ENCODE measurements at regions not wholly inside any gene's neighbourhood (a gene's known extent, or its start where the extent isn't known, plus 50 kb on each side); places are given as distances from the start of the nearest gene placed in this dataset.

DNA sequence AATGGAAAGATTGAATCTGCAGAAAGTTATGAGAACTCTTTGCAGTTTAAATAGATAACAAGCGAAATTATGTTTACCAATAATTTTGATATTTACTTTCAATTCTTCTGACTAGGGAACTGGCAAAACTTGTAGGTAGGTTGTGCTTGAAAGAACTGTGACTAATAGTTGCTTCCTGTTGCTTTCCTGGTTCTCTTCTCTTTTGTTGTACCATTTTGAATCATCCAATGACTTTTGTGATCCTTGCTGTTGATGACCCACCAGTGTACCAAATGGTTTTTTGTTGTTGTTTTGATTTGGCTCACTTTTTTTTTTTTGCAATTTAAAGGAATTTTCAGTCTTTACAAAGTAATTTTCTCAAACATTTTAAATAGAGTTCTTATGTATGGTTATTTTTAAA is 64.9 kb upstream of the DCBLD2 start:
- DNase-seq (ENCODE audit: low read depth), result no peak

DNA sequence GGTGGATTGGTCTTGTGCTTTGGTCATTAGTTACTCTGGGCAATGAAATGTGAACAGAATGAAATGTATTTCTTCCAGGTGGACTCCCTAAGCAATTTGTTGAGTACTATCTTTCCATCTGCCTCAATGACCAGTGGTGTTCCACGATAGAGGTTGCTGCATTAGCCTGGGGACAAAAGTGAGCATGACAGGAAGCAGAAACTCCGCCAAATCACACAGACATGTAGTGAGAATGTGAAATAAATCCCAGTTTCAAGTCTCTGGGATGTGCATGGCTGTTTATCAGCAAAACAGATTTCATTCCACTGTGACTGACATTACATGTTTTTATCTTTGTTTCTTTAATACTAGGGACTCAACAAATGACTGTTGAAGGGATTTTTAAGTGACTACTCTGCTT is 63.3 kb upstream of the DCBLD2 start:
- DNase-seq (ENCODE audit: low read depth), result no peak

DNA sequence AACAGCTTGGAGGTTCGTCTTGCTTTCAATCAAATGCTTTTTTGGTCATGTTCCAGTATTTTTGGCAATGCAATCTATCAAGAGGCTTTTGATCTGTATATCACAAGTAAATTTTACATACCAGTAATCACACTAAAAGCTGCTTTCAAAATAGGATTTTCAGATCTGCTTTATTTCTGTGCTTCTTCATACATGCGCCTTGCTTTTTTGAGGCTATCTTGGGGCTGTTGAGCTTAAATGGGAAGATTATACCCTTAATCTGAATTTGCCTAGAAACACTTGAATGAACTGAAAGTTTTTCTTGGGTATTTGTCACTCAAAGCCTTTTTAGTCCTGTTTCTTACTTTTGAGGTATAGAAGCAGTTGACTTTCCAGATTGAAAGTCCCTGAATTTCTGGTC is 62.1 kb upstream of the DCBLD2 start:
- DNase-seq (ENCODE audit: low read depth), result no peak

DNA sequence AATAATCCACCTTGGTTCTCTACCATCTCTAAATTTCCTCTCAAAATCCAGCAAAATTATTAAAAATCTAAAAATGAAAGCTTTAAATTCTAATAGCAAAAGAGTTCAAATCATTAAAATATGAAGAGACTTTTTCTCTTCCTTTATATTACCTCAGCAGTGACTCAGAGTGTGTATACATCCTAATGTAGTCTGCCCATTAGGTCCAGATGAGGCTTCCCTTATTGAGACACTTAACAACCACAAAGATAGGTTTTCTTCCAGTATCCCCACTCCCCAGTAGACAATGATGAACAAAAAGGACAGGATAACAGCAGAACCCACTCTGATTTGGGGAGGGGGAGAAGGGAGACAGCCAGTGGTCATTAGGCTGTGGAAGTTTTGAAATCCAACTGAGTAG is 61.5 kb upstream of the DCBLD2 start:
- no peak for DNase-seq (ENCODE audit: low read depth)

DNA sequence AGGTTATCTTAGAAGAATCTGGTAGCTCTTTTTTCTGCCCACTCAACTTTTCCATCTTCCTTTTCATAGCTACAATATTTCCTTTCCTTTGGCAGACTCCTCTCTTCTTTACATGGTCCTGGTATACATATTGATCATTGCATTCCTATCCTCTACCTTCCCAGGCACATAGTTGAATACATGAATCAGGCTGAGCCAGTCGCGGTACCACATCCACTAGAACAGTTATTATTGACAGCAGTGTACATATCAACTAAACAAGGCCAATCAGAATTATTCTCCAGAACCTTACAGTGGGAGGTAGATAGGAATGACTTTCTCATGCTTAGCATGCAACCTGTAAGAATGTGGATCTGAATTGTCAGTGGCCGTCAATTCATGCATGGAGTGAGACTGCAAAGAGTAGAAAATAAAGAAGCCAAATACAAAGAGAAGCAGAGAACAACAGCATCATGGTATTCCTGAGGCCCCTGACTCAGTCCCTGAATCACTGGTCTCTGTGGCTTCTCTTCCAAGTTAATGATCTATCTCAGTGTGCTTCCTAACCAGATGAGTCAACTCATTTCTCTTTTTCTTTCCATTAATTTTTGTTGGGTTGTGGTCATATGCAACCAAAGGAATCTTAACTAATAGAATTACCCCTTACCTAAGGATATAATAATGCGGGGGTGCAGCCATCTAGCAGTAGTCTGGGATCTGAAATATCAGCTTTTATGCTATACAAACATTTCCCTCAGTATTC is 60.9 kb upstream of the DCBLD2 start:
- DNase-seq (ENCODE audit: low read depth), result peak; percentile 94

DNA sequence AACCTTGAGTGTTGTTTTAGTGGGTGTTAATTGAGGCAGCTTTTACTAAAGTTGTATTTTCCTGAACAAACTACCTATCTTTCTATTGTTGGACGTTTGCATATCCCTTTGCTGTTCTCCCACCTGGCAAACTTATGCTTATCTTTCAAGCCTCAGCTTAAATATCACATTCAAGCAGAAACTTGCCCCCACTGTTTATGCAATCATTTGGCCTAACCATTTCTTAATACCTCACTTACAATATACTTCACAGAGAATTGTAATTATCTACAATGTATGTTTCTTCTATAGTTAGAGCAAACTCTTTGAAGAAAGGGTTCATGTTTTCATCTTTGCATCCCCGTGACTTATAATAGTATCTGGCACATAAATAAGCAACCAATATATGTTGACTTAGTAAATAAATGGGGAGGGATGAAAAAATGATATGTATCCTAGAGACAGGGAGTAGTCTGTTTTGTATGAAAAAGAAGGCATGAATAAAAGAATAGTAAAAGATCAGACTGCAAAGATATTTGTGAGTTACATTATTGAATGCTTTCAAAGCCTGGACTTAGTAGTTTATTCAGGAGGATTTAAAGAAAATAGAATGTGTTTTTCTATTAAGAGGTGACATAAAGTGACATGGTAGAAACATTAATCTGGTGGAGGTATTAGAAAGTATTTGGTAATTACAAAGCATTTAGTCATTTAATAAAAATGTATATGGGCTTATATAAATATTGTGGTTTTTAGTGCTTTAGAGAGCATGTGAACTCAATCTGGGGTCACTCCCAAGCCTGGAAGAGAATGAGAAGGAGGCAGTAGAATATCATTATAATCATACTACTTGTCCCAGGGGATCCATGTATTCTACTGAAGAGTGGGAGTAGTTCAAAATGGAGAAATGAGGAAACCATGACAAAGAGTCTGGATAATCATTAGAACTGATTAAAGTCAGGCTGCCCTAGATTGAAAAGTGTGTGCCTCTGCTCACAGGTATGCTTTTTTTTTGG is 60.0 kb upstream of the DCBLD2 start:
- DNase-seq (ENCODE audit: low read depth), result peak; percentile 93

DNA sequence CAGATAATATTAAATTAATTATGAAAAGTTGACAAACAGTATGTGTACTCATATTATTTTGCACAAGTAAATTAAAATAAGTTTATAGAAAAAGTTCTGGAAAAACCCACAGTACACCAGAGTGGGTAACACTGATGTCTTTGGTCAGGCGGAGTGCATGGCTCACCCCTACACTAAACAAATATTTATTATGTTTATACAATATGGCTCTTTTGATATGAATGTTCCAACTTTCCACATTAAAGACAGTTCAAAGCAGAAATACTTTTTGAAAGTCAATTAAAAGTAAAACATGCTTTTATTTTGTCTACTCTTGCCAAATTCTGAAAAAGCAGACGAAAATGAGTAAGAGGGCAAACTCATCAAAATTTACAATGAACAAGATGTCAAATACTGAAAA is 56.2 kb upstream of the DCBLD2 start:
- no peak for DNase-seq (ENCODE audit: low read depth)

DNA sequence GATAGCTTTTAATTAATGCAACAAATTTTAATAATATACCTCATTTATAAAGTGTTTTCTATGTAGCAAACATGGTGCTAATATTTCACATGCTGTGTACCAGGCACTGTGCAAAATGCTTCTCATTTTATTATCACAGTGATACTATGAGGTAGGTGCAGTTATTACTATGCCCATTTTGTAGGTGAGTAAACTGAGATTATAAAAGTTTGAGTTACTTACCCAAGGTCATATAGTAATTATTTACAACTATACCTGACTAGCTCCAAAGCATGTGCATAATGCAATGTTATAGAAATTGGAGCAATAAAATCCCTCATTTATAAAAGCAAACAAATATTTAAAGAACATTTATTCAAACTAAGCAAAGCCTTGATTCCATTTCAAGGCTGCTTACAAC is 54.5 kb upstream of the DCBLD2 start:
- no peak for DNase-seq (ENCODE audit: low read depth)

DNA sequence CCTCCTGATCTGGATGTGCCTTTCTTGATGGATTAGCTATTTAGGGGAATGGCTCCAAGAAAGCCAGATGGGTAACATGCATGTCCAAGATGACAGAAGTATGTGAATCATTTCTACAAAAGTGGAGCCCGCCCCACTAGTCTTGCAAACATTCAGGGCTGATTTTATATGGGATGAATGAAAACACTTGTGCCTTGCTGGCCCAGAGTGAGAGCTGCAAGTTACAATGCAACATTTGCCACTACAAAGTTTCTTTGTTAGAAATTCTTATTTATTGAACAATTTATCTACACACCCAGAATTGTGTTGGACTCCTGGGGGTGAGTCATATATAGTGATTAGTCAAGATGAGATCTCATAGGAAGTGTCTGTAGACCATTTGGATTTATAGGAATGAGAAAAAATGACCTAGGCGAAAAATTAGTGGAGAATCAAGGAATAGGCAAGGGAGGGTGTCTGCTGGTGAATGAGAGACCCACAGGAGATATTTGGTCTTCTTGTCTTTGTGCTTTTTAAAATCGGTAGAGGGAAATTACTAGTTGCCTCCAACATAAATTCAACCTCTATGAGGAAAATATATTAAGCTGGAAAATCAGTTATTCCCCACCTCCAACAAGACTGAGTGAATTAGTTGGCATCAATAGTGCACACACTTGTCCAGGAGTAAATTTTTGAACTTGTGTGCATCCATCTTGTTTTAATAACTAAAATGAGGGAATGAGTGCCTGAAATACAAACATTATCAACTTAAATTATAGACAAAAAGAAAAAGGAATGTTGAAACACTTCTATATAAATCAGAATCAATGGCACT is 53.5 kb upstream of the DCBLD2 start:
- peak; percentile 55 for DNase-seq (ENCODE audit: low read depth)

DNA sequence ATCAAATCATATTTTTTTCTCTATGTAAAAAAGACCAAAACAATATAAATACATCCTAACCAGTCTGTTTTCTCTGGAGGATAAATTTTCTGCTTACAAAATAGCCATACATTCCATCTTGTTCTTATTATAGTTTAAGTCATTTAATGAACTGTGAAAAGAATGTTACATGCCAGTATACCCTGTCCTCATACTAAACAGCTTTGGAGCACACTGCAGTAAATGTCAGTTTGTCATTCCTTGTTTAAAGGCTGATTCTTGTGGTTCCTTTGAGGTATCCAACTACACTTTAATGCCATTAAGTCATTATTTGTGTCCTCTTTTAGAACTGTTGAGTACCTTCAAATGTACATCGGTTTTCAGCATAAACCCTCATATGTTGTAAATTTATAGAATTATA is 52.7 kb upstream of the DCBLD2 start:
- no peak for DNase-seq (ENCODE audit: low read depth)

DNA sequence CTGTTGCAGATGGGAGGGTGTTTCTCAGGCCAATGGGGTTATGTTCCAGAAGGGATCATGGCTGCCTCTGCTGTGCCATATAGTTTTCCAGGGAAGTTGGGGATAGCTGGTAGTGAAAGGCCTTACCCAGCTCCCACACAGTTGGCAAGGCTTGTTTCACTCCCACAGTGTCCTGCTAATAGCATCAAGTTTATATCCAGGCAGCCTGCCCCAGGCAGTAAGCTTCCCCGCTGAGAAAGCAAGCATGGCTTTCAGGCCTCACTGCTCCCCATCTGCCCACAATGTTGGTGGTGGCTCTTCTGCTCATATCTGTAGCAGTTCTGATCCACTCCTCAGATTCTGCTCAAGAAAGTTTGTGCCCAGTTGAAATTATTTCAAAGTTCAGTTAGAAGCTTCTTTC is 50.9 kb upstream of the DCBLD2 start:
- no peak for DNase-seq (ENCODE audit: low read depth)

Data from LHCN-M2 (cell line).